ENCODE measurements at regions not wholly inside any gene's neighbourhood (a gene's known extent, or its start where the extent isn't known, plus 50 kb on each side); places are given as distances from the start of the nearest gene placed in this dataset.

DNA sequence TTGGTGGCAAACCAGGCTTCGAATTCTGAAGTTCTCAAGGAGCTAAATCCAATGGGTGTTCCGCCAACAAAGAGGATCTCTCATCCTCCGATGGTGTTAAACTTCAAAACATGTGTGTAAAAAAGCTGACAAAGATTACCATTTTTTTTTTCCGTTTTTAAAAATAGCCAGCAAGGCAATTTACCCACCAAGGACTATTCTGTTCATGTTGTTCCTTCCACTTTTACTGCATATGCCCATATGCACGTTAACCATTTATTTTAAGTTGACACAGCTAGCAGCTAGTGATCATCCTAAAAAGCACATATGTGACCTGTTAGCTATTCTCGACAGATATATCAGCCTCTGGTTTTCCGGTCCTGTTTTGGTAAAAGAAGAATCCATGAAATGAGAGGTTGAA is 326.7 kb downstream of the PLK2 start:
- Histone ChIP-seq H3K27me3 (ENCODE audit: low read length) (no peaks in the 10 kb centered on the region), H3K4me2 (ENCODE audit: low read length) (peak overlapping the region; percentile 35), H2AFZ (ENCODE audit: low read length) (no peak overlapping the region), H4K20me1 (ENCODE audit: low read length) (no peaks in the 10 kb centered on the region), H3K4me3 (ENCODE audit: low read length) (no peak overlapping the region), H3K79me2 (ENCODE audit: low read length) (no peaks in the 10 kb centered on the region), H3K27ac (ENCODE audit: low read length) (peak overlapping the region; percentile 94), H3K36me3 (ENCODE audit: low read depth, low read length) (no peaks in the 10 kb centered on the region), H3K9me2 (replicated peaks; ENCODE audit: low read length) (no peaks in the 10 kb centered on the region), H3F3A (ENCODE audit: low read length, unreplicated experiment) (no peaks in the 10 kb centered on the region), H3K9me3 (ENCODE audit: low read length) (no peaks in the 10 kb centered on the region), H3K4me1 (ENCODE audit: insufficient read depth, low read length) (peaks cover 45% of the 10 kb centered on the region), H3K9ac (ENCODE audit: low read length) (peak overlapping the region; percentile 36)
- intact Hi-C loops (cut with micrococcal nuclease): loop anchor here (5.0 kb wide), 2 partner anchors 41 to 296 kb away; no protein-coding TSS in a partner anchor
- ATAC-seq (no peak), DNase-seq (no peak)
- ChIA-PET CTCF (no interaction called here), POLR2A (ENCODE audit: unreplicated experiment) (no interaction called here)
- no TSS peak for BruUV-seq (replicated peaks)
- TF ChIP-seq EZH2 (IDR thresholded peaks at IDR 0.05; ENCODE audit: low read length, unreplicated experiment): no peak
- TF ChIP-seq EZH2phosphoT487 (IDR thresholded peaks at IDR 0.05; ENCODE audit: borderline replicate concordance, low read length): no peak
- TF ChIP-seq, protein P1, sequence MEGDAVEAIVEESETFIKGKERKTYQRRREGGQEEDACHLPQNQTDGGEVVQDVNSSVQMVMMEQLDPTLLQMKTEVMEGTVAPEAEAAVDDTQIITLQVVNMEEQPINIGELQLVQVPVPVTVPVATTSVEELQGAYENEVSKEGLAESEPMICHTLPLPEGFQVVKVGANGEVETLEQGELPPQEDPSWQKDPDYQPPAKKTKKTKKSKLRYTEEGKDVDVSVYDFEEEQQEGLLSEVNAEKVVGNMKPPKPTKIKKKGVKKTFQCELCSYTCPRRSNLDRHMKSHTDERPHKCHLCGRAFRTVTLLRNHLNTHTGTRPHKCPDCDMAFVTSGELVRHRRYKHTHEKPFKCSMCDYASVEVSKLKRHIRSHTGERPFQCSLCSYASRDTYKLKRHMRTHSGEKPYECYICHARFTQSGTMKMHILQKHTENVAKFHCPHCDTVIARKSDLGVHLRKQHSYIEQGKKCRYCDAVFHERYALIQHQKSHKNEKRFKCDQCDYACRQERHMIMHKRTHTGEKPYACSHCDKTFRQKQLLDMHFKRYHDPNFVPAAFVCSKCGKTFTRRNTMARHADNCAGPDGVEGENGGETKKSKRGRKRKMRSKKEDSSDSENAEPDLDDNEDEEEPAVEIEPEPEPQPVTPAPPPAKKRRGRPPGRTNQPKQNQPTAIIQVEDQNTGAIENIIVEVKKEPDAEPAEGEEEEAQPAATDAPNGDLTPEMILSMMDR (conservative IDR thresholded peaks at IDR 0.05; ENCODE audit: low read depth, low read length): no peak

DNA sequence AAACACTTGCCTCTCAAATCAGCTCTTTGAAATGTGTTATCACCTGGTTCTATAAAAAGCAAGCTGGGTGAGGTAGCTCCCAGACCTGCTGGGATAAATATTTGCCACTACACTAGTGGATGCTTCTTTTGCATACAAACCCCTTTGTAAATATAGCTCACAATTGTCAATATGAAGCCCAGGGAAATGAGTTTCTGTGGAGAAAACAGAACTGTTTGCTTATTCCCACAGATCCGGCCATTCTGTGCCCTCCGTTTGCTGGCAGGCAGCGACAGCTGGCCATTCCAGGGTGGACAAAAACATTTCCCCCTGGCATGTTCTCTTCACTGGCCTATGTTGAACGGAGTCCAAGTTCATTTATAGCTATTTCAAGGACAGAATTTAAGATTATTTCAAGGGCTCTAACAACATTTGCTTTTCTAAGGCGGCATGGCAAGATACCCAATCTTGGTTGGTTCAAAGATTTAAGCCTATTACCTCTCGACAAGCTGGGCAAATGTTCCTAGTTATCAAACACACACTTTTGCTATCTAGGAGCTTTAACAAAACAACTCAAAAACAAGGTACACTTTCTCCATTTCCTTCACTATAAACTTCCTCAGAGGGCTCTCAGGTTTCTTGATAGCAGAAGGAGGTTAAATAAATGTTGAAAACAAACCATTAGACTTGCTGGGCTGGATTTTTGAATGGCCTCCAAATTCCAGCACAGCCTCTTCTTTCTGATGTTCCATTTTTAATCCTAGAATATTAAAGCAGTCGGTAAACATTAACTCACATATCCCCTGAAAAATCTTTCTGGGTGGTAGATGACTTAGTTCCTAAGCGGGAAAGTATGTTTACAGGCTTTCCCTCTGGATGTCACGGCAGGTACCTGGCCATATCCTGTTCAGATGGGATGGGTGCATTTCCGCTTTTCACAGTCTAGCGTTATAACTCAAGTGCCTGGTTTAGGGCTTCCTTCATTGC is 332.3 kb downstream of the PLK2 start:
- no peaks in the 10 kb centered on the region for H3F3A ChIP-seq (ENCODE audit: low read length, unreplicated experiment)
- H3K27me3 ChIP-seq (ENCODE audit: low read length): no peaks in the 10 kb centered on the region
- H3K79me2 ChIP-seq (ENCODE audit: low read length): no peaks in the 10 kb centered on the region
- ChIA-PET CTCF (no interaction called here), POLR2A (ENCODE audit: unreplicated experiment) (no interaction called here)
- TF ChIP-seq EZH2phosphoT487 (IDR thresholded peaks at IDR 0.05; ENCODE audit: borderline replicate concordance, low read length) (no peak), EZH2 (IDR thresholded peaks at IDR 0.05; ENCODE audit: low read length, unreplicated experiment) (no peak)
- TF ChIP-seq, protein P1 (conservative IDR thresholded peaks at IDR 0.05; ENCODE audit: low read depth, low read length): no peak
- H3K4me2 ChIP-seq (ENCODE audit: low read length): peak overlapping the region; percentile 27
- H3K9me3 ChIP-seq (ENCODE audit: low read length): no peaks in the 10 kb centered on the region
- H3K9me2 ChIP-seq (replicated peaks; ENCODE audit: low read length): no peaks in the 10 kb centered on the region
- H2AFZ ChIP-seq (ENCODE audit: low read length): peak overlapping the region; percentile 52
- peaks cover 14% of the 10 kb centered on the region; the same call in 1 of the 2 replicates for H3K4me1 ChIP-seq (ENCODE audit: insufficient read depth, low read length)
- no TSS peak for BruUV-seq (replicated peaks)
- no peaks in the 10 kb centered on the region for H4K20me1 ChIP-seq (ENCODE audit: low read length)
- no peak overlapping the region for H3K4me3 ChIP-seq (ENCODE audit: low read length)
- H3K36me3 ChIP-seq (ENCODE audit: low read depth, low read length): no peaks in the 10 kb centered on the region
- peak overlapping the region; percentile 38 for H3K27ac ChIP-seq (ENCODE audit: low read length)
- H3K9ac ChIP-seq (ENCODE audit: low read length): no peak overlapping the region
- DNase-seq (peak; percentile 46), ATAC-seq (peak; percentile 82)
- intact Hi-C loops (cut with micrococcal nuclease): no loop called here

DNA sequence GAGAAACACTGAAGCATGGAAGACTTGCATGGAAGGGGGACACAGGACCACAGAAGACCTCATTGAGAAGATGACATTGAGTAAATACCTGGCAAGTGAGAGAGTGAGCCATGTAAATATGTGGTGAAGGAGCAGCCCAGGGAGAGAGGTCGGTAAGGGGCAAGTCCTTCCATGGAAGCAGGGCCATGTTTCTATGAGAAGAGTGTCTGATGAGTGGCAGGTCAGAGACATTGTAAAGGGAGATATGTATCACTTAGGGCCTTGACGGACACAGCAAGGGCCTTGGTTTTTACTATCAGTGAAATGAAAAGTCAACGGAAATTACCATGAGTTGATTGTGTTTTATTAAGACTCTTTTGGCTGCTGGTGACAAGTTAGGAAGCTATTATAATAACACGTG is 336.4 kb downstream of the PLK2 start:
- Histone ChIP-seq H3K27ac (ENCODE audit: low read length) (no peak overlapping the region), H3K9me2 (replicated peaks; ENCODE audit: low read length) (no peaks in the 10 kb centered on the region), H2AFZ (ENCODE audit: low read length) (no peak overlapping the region), H3K9ac (ENCODE audit: low read length) (no peak overlapping the region), H3K79me2 (ENCODE audit: low read length) (no peaks in the 10 kb centered on the region), H3K4me3 (ENCODE audit: low read length) (no peak overlapping the region), H3K36me3 (ENCODE audit: low read depth, low read length) (no peaks in the 10 kb centered on the region), H3K4me2 (ENCODE audit: low read length) (no peak overlapping the region), H4K20me1 (ENCODE audit: low read length) (no peaks in the 10 kb centered on the region), H3F3A (ENCODE audit: low read length, unreplicated experiment) (no peaks in the 10 kb centered on the region), H3K4me1 (ENCODE audit: insufficient read depth, low read length) (peaks cover 13% of the 10 kb centered on the region; the same call in 1 of the 2 replicates), H3K9me3 (ENCODE audit: low read length) (no peaks in the 10 kb centered on the region), H3K27me3 (ENCODE audit: low read length) (no peaks in the 10 kb centered on the region)
- DNase-seq (no peak), ATAC-seq (no peak)
- intact Hi-C loops (cut with micrococcal nuclease): no loop called here
- ChIA-PET CTCF (no interaction called here), POLR2A (ENCODE audit: unreplicated experiment) (no interaction called here)
- no TSS peak for BruUV-seq (replicated peaks)
- no peak for TF ChIP-seq EZH2phosphoT487 (IDR thresholded peaks at IDR 0.05; ENCODE audit: borderline replicate concordance, low read length)
- TF ChIP-seq EZH2 (IDR thresholded peaks at IDR 0.05; ENCODE audit: low read length, unreplicated experiment): no peak
- TF ChIP-seq, protein P1 (conservative IDR thresholded peaks at IDR 0.05; ENCODE audit: low read depth, low read length): no peak

Measured in PC-3 (cell line).